BLaER1 treated with 17β-estradiol and CSF1 and Interleukin-3, amounts not matched to agents 10 nM and 100 nM (cell line): ENCODE measurements at regions not wholly inside any gene's neighbourhood (a gene's known extent, or its start where the extent isn't known, plus 50 kb on each side); places are given as distances from the start of the nearest gene placed in this dataset.

Experiments used
- H3K27ac ChIP-seq, 11 experiments: shearing (Covaris generic); formaldehyde crosslinking; 2 replicates each; pipeline ENCODE4 v1.8.1; 2022
- H3K27me3 ChIP-seq, 11 experiments: shearing (Covaris generic); formaldehyde crosslinking; 2 replicates each; pipeline ENCODE4 v1.8.1; 2022
- H3K36me3 ChIP-seq, 11 experiments: shearing (Covaris generic); formaldehyde crosslinking; 2 replicates each; pipeline ENCODE4 v1.8.1; 2022
- H3K4me1 ChIP-seq, 10 experiments: shearing (Covaris generic); formaldehyde crosslinking; 2 replicates each; pipeline ENCODE4 v1.8.1; 2022
- H3K4me2 ChIP-seq, 11 experiments: shearing (Covaris generic); formaldehyde crosslinking; 2 replicates each; pipeline ENCODE4 v1.8.1; 2022
- H3K4me3 ChIP-seq, 10 experiments: shearing (Covaris generic); formaldehyde crosslinking; 2 replicates each; pipeline ENCODE4 v1.8.1; 2022
- H3K9ac ChIP-seq, 11 experiments: shearing (Covaris generic); formaldehyde crosslinking; 2 replicates each; pipeline ENCODE4 v1.8.1; 2022
- H3K9me3 ChIP-seq, 11 experiments: shearing (Covaris generic); formaldehyde crosslinking; replicated peaks in 1 of 11; 2 replicates each; pipeline ENCODE4 v1.8.1; 2022
- H4K20me1 ChIP-seq, 11 experiments: shearing (Covaris generic); formaldehyde crosslinking; 2 replicates each; pipeline ENCODE4 v1.8.1; 2022
- Cebpa-rat ChIP-seq, 11 experiments: shearing (Covaris generic); IDR thresholded peaks; 2 replicates each; pipeline ENCODE4 v1.8.1; 2022

DNA sequence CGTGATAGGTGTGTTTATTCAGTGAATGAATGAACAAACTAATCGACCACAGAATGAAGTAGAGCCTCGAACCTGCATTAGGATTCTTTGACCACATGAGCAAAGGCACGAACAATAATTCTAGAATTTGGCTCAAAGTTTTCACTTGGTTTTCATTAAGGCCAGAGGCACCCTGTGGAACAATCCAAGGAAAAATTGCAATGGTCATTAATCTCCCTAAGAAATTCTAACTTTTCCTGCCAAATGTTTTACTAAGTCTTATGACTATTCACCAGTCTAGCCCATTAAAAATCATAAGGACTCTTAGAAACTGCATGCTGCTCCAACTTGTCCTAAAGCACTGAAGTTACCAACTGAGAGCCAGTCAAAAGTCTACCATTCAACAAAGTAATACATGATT is 271.7 kb downstream of the EFNB2 start:
- no peak overlapping the region for H3K4me2 ChIP-seq
- no peak overlapping the region for H3K9ac ChIP-seq
- H4K20me1 ChIP-seq = no peaks in the 10 kb centered on the region
- H3K9me3 ChIP-seq = peaks cover 9 to 20% (median 16%) of the 10 kb centered on the region in 11 experiments; a peak in 21 of 22 replicates
- H3K27ac ChIP-seq = no peak overlapping the region
- H3K27me3 ChIP-seq = no peaks in the 10 kb centered on the region
- H3K4me3 ChIP-seq = no peak overlapping the region
- TF ChIP-seq Cebpa-rat (IDR thresholded peaks at IDR 0.05) = no peak
- no peaks in the 10 kb centered on the region for H3K4me1 ChIP-seq
- no peaks in the 10 kb centered on the region for H3K36me3 ChIP-seq

DNA sequence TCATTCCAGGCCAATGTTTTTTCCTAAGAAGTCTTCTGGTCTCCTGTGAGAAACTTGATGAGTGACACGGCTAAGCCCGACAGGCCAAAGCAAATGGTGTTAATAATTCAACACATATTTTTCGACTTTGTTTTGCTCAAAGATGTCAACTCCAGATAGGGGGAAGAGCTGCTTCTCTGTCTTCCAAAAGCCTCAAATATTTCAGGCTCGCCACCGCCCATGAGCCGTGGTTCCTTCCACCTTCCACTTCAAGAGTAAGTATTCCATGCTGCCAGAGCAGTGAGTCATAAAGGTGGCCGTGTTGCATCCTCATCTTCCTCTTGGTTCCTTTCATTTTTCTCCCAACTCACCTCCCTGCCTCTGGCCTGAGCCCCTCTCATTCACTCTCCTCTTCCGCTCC is 272.6 kb downstream of the EFNB2 start:
- H3K4me2 ChIP-seq = no peak overlapping the region
- no peaks in the 10 kb centered on the region for H3K27me3 ChIP-seq
- no peak for TF ChIP-seq Cebpa-rat (IDR thresholded peaks at IDR 0.05)

DNA sequence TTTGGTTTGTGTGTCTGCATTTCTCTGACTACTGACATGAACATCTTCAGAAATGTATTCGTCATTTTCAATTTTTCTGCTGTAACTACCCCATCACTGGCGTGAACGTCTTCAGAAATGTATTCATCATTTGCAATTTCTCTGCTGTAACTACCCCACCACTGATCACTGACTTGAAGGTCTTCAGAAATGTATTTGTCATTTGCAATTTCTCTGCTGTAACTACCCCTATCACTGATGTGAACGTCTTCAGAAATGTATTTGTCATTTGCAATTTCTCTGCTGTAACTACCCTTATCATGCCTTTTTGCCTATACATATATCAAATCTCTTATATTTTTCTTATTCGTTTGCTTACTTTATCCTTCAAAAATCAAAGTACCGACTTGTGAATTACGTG is 274.0 kb downstream of the EFNB2 start:
- Histone ChIP-seq H3K9ac (no peak overlapping the region), H3K27ac (no peak overlapping the region), H3K27me3 (no peaks in the 10 kb centered on the region), H3K4me1 (no peaks in the 10 kb centered on the region), H3K4me2 (no peak overlapping the region), H3K4me3 (no peak overlapping the region), H3K36me3 (no peaks in the 10 kb centered on the region), H4K20me1 (no peaks in the 10 kb centered on the region), H3K9me3 (peaks cover 9 to 20% (median 17%) of the 10 kb centered on the region in 11 experiments; a peak in 21 of 22 replicates)
- TF ChIP-seq Cebpa-rat (IDR thresholded peaks at IDR 0.05) = no peak

More for the DNA sequence above, 272.6 kb downstream of the EFNB2 start:
- Histone ChIP-seq H3K4me3 (no peak overlapping the region), H3K36me3 (no peaks in the 10 kb centered on the region), H4K20me1 (no peaks in the 10 kb centered on the region), H3K9ac (no peak overlapping the region), H3K27ac (no peak overlapping the region), H3K4me1 (no peaks in the 10 kb centered on the region), H3K9me3 (peaks cover 9 to 20% (median 17%) of the 10 kb centered on the region in 11 experiments; a peak in 21 of 22 replicates)

DNA sequence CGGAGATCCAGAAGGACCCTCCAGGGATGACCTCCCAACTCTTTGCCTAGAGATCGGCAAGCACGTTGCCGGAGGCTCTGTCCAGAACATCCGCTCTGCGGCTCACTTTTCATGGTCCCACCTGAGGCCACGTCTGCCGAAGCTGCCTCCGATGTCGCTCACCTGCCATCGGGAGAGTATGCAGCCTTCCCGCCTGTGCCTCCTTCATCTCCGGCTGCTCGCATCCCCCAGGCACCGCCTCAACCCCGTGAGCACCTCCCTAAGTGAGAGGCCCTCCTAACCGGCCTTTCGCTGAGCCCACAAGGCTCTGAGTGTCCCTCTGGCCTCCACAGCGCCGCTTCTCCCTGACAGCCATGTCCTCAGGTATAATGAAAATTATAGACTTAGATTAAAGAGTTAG is 275.1 kb downstream of the EFNB2 start:
- Histone ChIP-seq H3K9me3 (peaks cover 9 to 20% (median 17%) of the 10 kb centered on the region in 11 experiments; a peak in 21 of 22 replicates), H3K27ac (no peak overlapping the region), H3K4me1 (no peaks in the 10 kb centered on the region), H3K36me3 (no peaks in the 10 kb centered on the region), H3K9ac (no peak overlapping the region), H3K4me2 (no peak overlapping the region), H3K4me3 (no peak overlapping the region), H4K20me1 (no peaks in the 10 kb centered on the region), H3K27me3 (no peaks in the 10 kb centered on the region)
- no peak for TF ChIP-seq Cebpa-rat (IDR thresholded peaks at IDR 0.05)

DNA sequence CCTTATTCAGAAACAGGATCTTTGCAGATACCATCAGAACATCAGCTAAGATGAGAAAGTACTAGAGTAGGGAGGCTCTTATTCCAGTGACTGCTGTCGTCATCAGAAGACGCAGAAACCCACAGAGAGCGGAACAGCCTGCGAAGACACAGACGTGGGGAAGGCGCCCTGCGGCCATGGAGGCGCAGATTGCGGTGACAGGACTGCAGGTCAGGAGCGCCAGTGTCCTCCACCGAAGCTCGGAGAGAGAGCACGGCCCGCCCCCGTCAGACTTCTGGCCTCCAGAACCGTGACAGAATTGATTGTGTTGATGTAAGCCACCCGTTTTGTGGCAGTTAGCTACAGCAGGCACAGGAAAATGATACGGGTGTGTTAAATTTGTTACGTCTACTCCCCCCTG is 275.5 kb downstream of the EFNB2 start:
- H3K27ac ChIP-seq = no peak overlapping the region
- no peak for TF ChIP-seq Cebpa-rat (IDR thresholded peaks at IDR 0.05)
- H3K36me3 ChIP-seq = no peaks in the 10 kb centered on the region
- H3K27me3 ChIP-seq = no peaks in the 10 kb centered on the region
- no peak overlapping the region for H3K9ac ChIP-seq
- H3K9me3 ChIP-seq = peaks cover 9 to 20% (median 17%) of the 10 kb centered on the region in 11 experiments; a peak in 21 of 22 replicates
- H3K4me3 ChIP-seq = no peak overlapping the region
- H3K4me1 ChIP-seq = no peaks in the 10 kb centered on the region
- H3K4me2 ChIP-seq = no peak overlapping the region
- H4K20me1 ChIP-seq = no peaks in the 10 kb centered on the region

DNA sequence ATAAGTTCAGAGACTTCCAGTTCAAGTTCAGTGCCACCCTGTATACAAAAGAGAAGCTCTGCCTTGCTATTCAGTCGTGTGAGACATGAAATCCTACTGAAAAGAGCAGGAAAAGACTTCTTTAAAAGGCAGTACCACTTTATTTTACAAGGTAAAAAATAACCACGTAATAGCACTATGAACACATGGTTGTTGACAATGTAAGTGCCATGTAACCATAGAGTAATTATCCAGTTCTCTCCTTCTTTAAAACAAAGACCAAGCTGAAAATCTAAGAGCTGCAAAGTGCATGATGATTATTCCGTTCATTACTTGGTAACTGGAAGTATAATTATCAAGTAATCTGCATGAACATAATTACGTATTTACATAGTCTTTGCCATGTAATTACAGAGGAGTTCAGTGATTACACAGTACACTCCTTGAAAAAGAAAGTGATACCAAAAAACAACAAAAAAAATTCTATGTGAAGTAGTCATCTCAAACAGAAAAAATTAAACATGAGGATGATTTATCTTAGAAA is 288.7 kb downstream of the EFNB2 start:
- H3K36me3 ChIP-seq = no peaks in the 10 kb centered on the region
- TF ChIP-seq Cebpa-rat (IDR thresholded peaks at IDR 0.05) = no peak
- no peak overlapping the region for H3K4me2 ChIP-seq

DNA sequence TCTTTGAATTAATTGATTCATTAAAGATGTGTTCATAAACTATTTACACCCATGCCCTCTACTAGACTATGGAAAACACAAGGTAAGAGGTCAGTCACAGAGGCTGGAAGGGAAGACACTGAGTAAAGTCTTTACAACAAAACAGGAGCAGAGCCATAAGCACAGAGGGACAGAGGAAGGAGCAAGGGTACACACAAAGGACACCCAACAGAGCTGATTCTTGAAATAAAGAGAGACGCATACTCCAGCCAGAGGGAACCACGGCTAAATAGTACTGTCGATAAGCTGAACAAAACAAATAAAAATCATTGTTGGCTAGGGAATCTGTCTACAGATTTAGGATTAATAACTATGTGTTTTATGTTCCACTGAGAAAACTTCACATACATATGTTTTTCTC is 289.2 kb downstream of the EFNB2 start:
- TF ChIP-seq Cebpa-rat (IDR thresholded peaks at IDR 0.05) = no peak
- Histone ChIP-seq H3K4me3 (no peak overlapping the region), H3K36me3 (no peaks in the 10 kb centered on the region), H3K9me3 (no peaks in the 10 kb centered on the region), H3K27ac (no peak overlapping the region), H3K9ac (no peak overlapping the region), H3K4me2 (no peak overlapping the region), H3K4me1 (no peaks in the 10 kb centered on the region), H4K20me1 (no peaks in the 10 kb centered on the region), H3K27me3 (no peaks in the 10 kb centered on the region)

More for the DNA sequence above, 288.7 kb downstream of the EFNB2 start:
- Histone ChIP-seq H3K4me3 (no peak overlapping the region), H3K9ac (no peak overlapping the region), H3K27ac (no peak overlapping the region), H3K4me1 (no peaks in the 10 kb centered on the region), H4K20me1 (no peaks in the 10 kb centered on the region), H3K27me3 (no peaks in the 10 kb centered on the region), H3K9me3 (no peaks in the 10 kb centered on the region; a peak in 1 of 22 replicates)

DNA sequence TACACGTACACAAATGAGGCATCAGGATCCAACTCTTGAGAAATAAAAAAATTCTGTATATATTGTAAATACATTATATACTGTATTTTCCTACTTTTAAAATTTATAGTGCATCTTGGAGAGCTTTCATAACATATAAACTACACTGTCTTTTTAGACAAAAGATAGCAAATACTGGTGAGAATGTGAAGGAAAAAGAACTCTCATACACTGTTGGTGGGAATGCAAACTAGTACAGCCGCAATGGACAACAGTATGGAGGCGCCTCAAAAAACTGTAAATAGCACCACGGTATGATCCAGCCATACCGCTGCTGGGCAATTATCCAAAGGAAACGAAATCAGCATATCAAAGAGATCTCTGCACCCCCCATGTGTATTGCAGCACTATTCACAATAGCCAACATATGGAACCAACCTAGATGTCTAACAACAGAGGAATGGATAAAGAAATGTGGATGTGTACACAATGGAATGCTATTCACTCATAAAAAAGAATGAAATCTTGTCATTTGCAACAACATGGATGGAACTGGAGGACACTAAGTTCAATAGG is 292.4 kb downstream of the EFNB2 start:
- H3K4me1 ChIP-seq = no peaks in the 10 kb centered on the region
- no peak overlapping the region for H3K4me2 ChIP-seq
- no peaks in the 10 kb centered on the region for H3K27me3 ChIP-seq
- H3K36me3 ChIP-seq = no peaks in the 10 kb centered on the region
- no peak overlapping the region for H3K4me3 ChIP-seq
- no peaks in the 10 kb centered on the region for H3K9me3 ChIP-seq
- no peak overlapping the region for H3K9ac ChIP-seq
- H4K20me1 ChIP-seq = no peaks in the 10 kb centered on the region
- TF ChIP-seq Cebpa-rat (IDR thresholded peaks at IDR 0.05) = no peak
- H3K27ac ChIP-seq = no peak overlapping the region

DNA sequence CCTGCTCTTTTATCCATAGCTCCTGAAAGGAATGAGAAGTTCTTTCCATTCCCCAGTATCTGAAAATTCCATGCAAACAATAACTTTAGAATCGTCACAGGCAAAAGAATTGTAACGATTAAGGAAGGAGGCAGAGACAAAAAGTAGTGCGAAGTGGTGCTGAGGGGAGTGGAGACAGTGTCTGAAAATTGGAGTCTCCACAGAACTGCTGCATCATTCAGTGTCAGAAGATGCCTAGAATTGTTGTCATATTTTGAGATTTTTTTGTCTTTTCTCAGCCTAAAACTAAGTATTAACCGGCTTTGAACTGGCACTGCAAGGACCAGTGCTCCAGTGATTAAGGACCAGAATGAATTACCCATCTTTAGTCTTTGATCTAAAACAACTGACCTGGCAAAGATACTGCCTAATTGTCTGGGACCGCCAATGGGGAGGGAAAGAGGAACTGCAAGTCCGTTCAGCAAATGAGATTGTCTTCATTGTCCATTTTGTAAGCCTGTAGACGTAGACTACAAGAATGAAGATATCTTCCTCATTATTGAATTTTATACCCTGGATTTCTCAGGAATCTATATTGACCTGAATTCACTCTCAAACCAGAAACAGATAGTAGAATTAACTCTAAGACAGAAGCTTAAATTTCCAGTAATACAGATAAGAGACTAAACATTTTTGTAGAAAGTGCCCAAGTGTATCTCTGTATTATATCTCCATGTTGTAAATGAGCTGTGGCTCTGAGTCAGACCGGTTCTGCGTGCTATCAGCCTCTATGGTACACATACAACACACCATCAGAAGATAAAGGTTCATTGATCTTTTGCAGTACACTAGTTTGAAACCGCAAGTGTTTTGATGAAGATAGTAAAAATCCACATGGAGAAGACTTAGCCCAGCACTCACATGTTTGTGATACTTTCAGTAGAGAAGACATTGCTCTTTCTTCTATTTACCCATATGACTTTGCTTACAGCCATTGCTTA is 293.2 kb downstream of the EFNB2 start:
- no peak overlapping the region for H3K4me3 ChIP-seq
- H3K27me3 ChIP-seq = no peaks in the 10 kb centered on the region
- no peak overlapping the region for H3K4me2 ChIP-seq
- H3K27ac ChIP-seq = no peak overlapping the region
- H3K9me3 ChIP-seq = no peaks in the 10 kb centered on the region
- TF ChIP-seq Cebpa-rat (IDR thresholded peaks at IDR 0.05) = no peak
- H3K36me3 ChIP-seq = no peaks in the 10 kb centered on the region
- H4K20me1 ChIP-seq = no peaks in the 10 kb centered on the region
- H3K4me1 ChIP-seq = no peaks in the 10 kb centered on the region
- no peak overlapping the region for H3K9ac ChIP-seq
